ENCODE measurements at regions not wholly inside any gene's neighbourhood (a gene's known extent, or its start where the extent isn't known, plus 50 kb on each side); places are given as distances from the start of the nearest gene placed in this dataset.

DNA sequence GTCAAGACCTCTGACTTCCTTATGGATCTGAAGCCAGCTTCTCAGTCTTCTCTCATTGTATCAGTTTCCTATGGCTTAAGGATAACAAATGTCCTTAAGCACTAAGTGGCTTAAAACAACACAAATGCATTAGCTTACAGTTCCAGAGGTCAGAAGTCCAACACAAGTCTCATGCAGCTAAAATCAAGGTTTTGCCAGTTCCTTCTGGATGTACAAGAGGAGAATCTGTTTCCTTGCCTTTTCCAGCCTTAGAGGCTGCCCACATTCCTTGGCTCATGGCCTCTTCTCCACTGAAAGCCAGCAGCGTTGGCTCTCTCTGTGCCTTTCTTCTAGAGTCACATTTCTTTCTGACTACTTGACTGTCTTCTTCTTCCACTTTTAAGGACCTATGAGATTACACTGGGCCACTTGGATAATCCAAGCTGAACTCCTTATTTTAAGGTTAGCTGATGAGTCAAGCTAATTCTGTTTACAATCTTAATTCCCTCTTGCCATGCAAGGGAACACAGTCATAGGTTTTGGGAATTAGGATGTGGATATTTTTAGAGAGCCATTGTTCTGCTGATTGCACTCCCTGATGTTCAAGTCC, 179.0 kb downstream of the BCAS1 start:
- TF ChIP-seq, protein P1, sequence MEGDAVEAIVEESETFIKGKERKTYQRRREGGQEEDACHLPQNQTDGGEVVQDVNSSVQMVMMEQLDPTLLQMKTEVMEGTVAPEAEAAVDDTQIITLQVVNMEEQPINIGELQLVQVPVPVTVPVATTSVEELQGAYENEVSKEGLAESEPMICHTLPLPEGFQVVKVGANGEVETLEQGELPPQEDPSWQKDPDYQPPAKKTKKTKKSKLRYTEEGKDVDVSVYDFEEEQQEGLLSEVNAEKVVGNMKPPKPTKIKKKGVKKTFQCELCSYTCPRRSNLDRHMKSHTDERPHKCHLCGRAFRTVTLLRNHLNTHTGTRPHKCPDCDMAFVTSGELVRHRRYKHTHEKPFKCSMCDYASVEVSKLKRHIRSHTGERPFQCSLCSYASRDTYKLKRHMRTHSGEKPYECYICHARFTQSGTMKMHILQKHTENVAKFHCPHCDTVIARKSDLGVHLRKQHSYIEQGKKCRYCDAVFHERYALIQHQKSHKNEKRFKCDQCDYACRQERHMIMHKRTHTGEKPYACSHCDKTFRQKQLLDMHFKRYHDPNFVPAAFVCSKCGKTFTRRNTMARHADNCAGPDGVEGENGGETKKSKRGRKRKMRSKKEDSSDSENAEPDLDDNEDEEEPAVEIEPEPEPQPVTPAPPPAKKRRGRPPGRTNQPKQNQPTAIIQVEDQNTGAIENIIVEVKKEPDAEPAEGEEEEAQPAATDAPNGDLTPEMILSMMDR (conservative IDR thresholded peaks at IDR 0.05; ENCODE audit: control insufficient read depth, insufficient read depth, low read depth, low read length): no peak
- no peak overlapping the region for H3K4me3 ChIP-seq (ENCODE audit: control insufficient read depth, low read depth, low read length)
- peak; percentile 88 for DNase-seq (ENCODE audit: low read depth)

DNA sequence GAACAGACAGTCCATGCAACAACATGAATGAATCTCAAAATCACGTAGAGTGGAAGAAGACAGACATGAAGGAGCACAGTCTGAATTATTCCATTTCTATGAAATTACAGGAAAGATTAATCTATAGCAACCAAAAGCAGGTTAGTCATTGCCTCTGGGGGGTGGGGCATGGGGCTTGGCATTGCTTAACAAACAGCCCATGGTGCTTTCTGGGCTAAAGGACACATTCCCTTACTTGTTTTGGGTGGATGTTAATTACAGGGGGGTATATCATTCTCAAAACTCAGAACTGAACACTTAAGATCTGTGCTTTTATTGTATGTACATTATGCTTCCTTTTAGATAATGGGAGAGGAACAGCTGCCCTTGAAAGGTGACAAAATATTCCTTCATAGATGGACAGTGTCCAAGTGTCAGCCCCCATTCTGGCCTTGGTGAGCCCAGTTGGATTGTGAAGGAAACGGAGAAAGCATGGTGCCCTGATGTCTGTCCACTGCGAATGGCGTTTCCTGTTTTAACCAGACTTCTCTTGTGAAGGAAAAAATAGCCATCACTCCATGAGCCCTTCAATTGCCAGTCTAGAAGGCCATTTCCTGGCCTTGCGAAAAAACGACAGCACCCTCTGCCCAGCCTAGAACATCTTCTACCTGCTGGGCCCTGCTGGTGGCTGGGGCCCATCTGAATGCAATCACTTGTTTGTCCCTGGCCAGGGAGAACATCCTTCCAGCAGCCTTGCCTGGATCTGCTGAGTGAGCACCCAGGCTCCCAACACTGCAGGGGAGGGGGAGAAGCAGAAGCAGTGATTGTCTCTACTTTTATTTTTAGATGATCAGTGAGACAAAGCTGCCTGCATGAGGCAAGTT, 179.7 kb downstream of the BCAS1 start:
- no peak overlapping the region for H3K4me3 ChIP-seq (ENCODE audit: control insufficient read depth, low read depth, low read length)
- TF ChIP-seq, protein P1 (conservative IDR thresholded peaks at IDR 0.05; ENCODE audit: control insufficient read depth, insufficient read depth, low read depth, low read length): no peak
- peak; percentile 64 for DNase-seq (ENCODE audit: low read depth)

DNA sequence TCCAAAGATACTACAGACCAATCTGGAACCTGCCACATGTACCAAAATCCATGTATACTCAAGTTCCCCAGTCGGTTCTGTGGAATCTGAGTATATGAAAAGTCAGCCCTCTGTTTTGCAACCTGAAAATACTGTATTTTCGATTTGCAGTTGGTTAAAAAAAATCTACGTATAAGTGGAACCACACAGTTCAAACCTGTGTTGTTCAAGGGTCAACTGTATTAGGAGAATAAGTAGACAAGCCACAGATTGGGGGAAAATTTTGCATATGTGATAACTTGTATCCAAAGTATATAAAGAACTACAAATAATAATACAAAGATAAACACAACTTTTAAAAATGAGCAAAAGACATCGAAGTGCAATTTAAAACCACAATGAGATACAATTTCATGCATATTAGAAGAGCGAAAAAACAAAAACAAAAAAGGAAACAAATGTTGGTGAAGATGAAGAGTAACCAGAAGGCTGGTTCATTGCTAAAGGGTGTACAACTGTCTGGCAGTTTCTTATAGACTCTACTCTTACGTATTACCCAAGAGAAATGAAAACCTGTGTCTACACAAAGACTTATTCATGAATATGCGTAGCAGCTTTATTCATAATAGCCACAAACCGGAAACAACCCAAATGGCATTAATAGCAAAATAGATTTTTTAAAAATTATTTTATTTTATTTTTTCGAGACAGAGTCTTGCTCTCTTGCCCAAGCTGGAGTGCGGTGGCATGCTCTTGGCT, 180.8 kb downstream of the BCAS1 start:
- TF ChIP-seq, protein P1 (conservative IDR thresholded peaks at IDR 0.05; ENCODE audit: control insufficient read depth, insufficient read depth, low read depth, low read length): no peak
- DNase-seq (ENCODE audit: low read depth): no peak
- no peak overlapping the region for H3K4me3 ChIP-seq (ENCODE audit: control insufficient read depth, low read depth, low read length)

DNA sequence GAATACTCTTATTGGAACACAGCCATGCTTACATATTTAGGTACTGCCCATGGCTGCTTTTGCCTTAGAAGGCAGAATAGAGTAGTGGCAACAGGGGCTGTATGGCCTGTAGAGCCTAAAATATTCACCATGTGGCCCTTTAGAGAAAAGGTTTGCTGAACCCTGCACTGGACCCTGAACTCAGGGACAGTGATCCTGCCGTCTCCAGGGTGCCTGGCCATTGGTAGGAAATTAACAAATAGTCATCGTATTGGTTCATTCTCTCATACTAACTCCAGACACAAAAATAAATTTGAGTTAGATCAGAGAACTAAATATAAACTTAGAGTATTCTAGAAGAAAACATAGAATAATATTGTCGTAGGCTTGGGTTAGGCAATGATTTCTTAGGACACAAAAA, 181.4 kb downstream of the BCAS1 start:
- no peak for DNase-seq (ENCODE audit: low read depth)
- H3K4me3 ChIP-seq (ENCODE audit: control insufficient read depth, low read depth, low read length): no peak overlapping the region
- TF ChIP-seq, protein P1 (conservative IDR thresholded peaks at IDR 0.05; ENCODE audit: control insufficient read depth, insufficient read depth, low read depth, low read length): no peak

DNA sequence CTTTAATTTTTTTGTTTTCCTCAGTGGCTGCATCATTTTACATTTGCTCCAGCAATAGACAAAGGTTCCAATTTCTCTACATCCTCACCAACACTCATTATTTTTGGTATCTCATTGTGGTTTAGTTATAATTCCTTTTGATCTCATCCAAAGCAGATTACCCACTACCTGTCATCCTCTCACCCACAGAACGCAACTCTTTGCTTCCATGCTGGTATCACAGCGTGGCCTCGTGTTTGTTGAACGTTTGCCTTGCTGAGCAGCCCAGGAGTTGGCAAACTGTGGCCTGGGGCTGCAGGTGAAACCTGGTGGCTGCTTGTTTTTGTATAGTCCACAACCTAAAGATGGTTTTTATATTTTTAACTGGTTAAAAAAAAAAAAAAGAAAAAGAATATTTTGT, 181.9 kb downstream of the BCAS1 start:
- H3K4me3 ChIP-seq (ENCODE audit: control insufficient read depth, low read depth, low read length): no peak overlapping the region
- DNase-seq (ENCODE audit: low read depth): no peak
- TF ChIP-seq, protein P1 (conservative IDR thresholded peaks at IDR 0.05; ENCODE audit: control insufficient read depth, insufficient read depth, low read depth, low read length): no peak

DNA sequence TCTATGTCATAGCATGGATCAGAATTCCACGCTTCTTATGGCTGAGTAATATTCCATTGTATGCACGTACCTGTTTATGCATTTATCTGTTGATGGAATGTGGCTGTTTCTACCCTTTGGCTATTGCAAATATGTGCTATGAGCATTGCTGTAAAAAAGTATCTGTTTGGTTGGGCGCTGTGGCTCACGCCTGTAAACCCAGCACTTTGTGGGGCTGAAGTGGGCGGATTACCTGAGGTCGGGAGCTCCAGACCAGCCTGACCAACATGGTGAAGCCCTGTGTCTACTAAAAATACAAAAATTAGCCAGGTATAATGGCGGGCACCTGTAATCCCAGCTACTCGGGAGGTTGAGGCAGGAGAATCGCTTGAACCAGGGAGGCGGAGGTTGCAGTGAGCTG, 182.4 kb downstream of the BCAS1 start:
- no peak for DNase-seq (ENCODE audit: low read depth)
- no peak overlapping the region for H3K4me3 ChIP-seq (ENCODE audit: control insufficient read depth, low read depth, low read length)
- TF ChIP-seq, protein P1 (conservative IDR thresholded peaks at IDR 0.05; ENCODE audit: control insufficient read depth, insufficient read depth, low read depth, low read length): no peak

Measured in fibroblast of mammary gland (primary cell).